ENCODE measurements at regions not wholly inside any gene's neighbourhood (a gene's known extent, or its start where the extent isn't known, plus 50 kb on each side); places are given as distances from the start of the nearest gene placed in this dataset.

GRCh38 chr3:115525731-115526130, 97.6 kb upstream of the GAP43 start:
- DNase-seq (ENCODE audit: low spot score, unreplicated experiment) = no peak
- TF ChIP-seq CTCF (IDR thresholded peaks at IDR 0.05; ENCODE audit: unreplicated experiment) = no peak
- no peaks in the 10 kb centered on the region for H3K36me3 Mint-ChIP-seq (ENCODE audit: insufficient read depth)
- no peak overlapping the region for H3K4me3 Mint-ChIP-seq (ENCODE audit: low read depth)
- H3K4me1 Mint-ChIP-seq (ENCODE audit: low read depth) = no peaks in the 10 kb centered on the region
- no peaks in the 10 kb centered on the region for H3K27me3 Mint-ChIP-seq
- H3K9me3 Mint-ChIP-seq (ENCODE audit: low read depth) = peaks cover 6% of the 10 kb centered on the region
- no peak overlapping the region for H3K27ac Mint-ChIP-seq

GRCh38 chr3:115533218-115533617, 90.1 kb upstream of the GAP43 start:
- no peak for TF ChIP-seq CTCF (IDR thresholded peaks at IDR 0.05; ENCODE audit: unreplicated experiment)
- Mint-ChIP-seq H3K27me3 (no peaks in the 10 kb centered on the region), H3K36me3 (ENCODE audit: insufficient read depth) (no peaks in the 10 kb centered on the region), H3K4me1 (ENCODE audit: low read depth) (no peaks in the 10 kb centered on the region), H3K9me3 (ENCODE audit: low read depth) (peaks cover 17% of the 10 kb centered on the region), H3K27ac (no peak overlapping the region), H3K4me3 (ENCODE audit: low read depth) (no peak overlapping the region)
- DNase-seq (ENCODE audit: low spot score, unreplicated experiment) = no peak

- H3K9me3 Mint-ChIP-seq (ENCODE audit: low read depth) = peaks cover 8% of the 10 kb centered on the region
- H3K36me3 Mint-ChIP-seq (ENCODE audit: insufficient read depth) = no peaks in the 10 kb centered on the region
- no peaks in the 10 kb centered on the region for H3K27me3 Mint-ChIP-seq
- H3K27ac Mint-ChIP-seq = no peak overlapping the region
- H3K4me3 Mint-ChIP-seq (ENCODE audit: low read depth) = no peak overlapping the region
- no peak for TF ChIP-seq CTCF (IDR thresholded peaks at IDR 0.05; ENCODE audit: unreplicated experiment)
- H3K4me1 Mint-ChIP-seq (ENCODE audit: low read depth) = no peaks in the 10 kb centered on the region
- no peak for DNase-seq (ENCODE audit: low spot score, unreplicated experiment)
These were observed 87.1 kb upstream of the GAP43 start for GRCh38 chr3:115536171-115536570.

GRCh38 chr3:115537669-115538068, 85.6 kb upstream of the GAP43 start:
- H3K27me3 Mint-ChIP-seq = no peaks in the 10 kb centered on the region

GRCh38 chr3:115547207-115547606, 76.1 kb upstream of the GAP43 start:
- Mint-ChIP-seq H3K27me3 (no peaks in the 10 kb centered on the region), H3K36me3 (ENCODE audit: insufficient read depth) (no peaks in the 10 kb centered on the region), H3K4me3 (ENCODE audit: low read depth) (no peak overlapping the region), H3K9me3 (ENCODE audit: low read depth) (no peaks in the 10 kb centered on the region), H3K4me1 (ENCODE audit: low read depth) (no peaks in the 10 kb centered on the region), H3K27ac (no peak overlapping the region)
- no peak for TF ChIP-seq CTCF (IDR thresholded peaks at IDR 0.05; ENCODE audit: unreplicated experiment)
- DNase-seq (ENCODE audit: low spot score, unreplicated experiment) = no peak

More at GRCh38 chr3:115537669-115538068, 85.6 kb upstream of the GAP43 start:
- TF ChIP-seq CTCF (IDR thresholded peaks at IDR 0.05; ENCODE audit: unreplicated experiment) = no peak
- H3K36me3 Mint-ChIP-seq (ENCODE audit: insufficient read depth) = no peaks in the 10 kb centered on the region
- no peak overlapping the region for H3K4me3 Mint-ChIP-seq (ENCODE audit: low read depth)
- no peaks in the 10 kb centered on the region for H3K9me3 Mint-ChIP-seq (ENCODE audit: low read depth)
- H3K4me1 Mint-ChIP-seq (ENCODE audit: low read depth) = no peaks in the 10 kb centered on the region
- H3K27ac Mint-ChIP-seq = no peak overlapping the region
- DNase-seq (ENCODE audit: low spot score, unreplicated experiment) = no peak
